ENCODE measurements at regions not wholly inside any gene's neighbourhood (a gene's known extent, or its start where the extent isn't known, plus 50 kb on each side); places are given as distances from the start of the nearest gene placed in this dataset.

GRCh38 chr2:191747170-191747530 lies 69.2 kb downstream of the NABP1 start:
- H3K4me3 ChIP-seq (replicated peaks; ENCODE audit: low read depth, low read length) = no peak overlapping the region
- TF ChIP-seq CTCF (IDR thresholded peaks at IDR 0.05; ENCODE audit: low read length, missing control alignments) = no peak

DNA sequence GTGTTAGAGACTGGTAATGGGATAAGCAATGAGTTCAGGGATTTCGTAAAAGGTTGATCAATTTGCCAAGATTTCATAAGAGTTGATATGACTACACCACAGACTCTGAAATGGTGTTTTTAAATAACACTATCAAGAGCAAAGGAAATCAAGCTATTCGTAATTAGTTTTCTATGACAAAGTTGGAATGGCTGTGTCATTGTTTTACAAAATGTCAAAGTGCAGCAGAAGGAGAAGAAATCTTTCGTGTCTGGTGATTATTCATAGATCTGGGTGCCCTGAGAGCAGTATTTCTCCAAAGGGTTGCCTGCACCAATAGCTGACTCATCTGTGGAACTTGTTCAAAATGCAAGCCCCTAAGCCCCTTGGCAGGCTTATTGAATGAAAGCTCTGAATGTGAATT lies 70.1 kb downstream of the NABP1 start:
- DNase-seq (ENCODE audit: low read depth) = peak; percentile 41
- no peak for TF ChIP-seq CTCF (IDR thresholded peaks at IDR 0.05; ENCODE audit: low read length, missing control alignments)
- no peak overlapping the region for H3K4me3 ChIP-seq (replicated peaks; ENCODE audit: low read depth, low read length)

More at GRCh38 chr2:191747170-191747530, 69.2 kb downstream of the NABP1 start:
- no peak for DNase-seq (ENCODE audit: low read depth)

- DNase-seq (ENCODE audit: low read depth) = peak; percentile 38
- no peak overlapping the region for H3K4me3 ChIP-seq (replicated peaks; ENCODE audit: low read depth, low read length)
- TF ChIP-seq CTCF (IDR thresholded peaks at IDR 0.05; ENCODE audit: low read length, missing control alignments) = no peak
Measured at GRCh38 chr2:191748528-191749180, 70.7 kb downstream of the NABP1 start.

DNA sequence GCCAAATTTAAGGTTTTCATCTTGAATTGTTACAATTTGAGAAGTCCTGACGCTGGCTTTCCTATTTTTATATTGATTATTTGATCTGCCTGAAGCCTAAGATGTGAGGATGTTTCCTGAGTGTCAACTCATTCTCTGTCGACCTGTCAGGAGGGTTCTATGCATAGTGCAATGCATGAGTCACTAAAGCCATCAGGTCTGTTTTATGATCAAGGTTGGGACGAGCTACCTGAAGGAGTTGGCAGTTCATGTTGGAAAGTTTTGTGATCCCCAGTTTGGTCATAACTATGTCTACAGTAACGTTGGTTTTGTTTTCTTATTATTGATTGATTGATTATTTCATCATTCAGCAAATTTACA lies 71.2 kb downstream of the NABP1 start:
- DNase-seq (ENCODE audit: low read depth) = no peak
- no peak overlapping the region for H3K4me3 ChIP-seq (replicated peaks; ENCODE audit: low read depth, low read length)
- TF ChIP-seq CTCF (IDR thresholded peaks at IDR 0.05; ENCODE audit: low read length, missing control alignments) = no peak

DNA sequence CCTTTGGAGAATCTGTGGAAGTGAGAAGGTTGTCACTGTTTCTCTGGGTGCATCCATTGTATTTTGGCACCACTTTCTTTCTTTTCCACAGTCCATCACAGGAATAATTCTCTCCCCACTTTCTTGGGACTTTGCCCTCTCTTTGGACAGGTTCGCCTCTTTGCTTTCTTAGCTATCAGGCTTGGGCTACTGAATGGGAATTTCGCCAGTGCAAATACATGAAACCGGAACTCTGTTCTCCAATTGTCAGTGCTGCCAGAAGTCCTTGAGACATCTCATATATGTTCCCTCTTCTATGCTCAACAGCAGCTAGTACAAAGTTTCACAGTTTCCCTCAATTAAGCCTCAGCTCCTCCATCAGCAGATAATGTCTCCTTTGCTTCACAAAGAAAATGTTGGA lies 76.2 kb downstream of the NABP1 start:
- no peak overlapping the region for H3K4me3 ChIP-seq (replicated peaks; ENCODE audit: low read depth, low read length)
- no peak for TF ChIP-seq CTCF (IDR thresholded peaks at IDR 0.05; ENCODE audit: low read length, missing control alignments)
- DNase-seq (ENCODE audit: low read depth) = no peak

DNA sequence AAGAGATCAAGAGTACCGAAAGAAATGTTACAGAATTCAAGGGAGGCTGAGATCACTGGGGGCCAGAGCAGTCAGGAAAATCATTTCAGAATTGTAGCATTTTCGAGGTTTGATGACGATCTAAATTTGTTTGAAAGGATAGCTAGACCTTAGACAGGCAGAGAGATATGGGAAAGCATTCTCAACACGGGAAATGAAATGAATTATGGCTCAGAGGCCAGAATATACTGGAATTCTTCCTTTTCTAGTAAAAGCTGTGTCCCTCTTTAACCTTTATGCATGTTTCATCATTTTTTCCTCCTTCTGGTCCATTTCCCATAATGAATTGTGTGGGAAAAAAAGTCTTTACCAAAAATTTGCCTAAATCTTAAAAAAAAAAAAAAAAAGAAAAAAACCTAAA lies 78.8 kb downstream of the NABP1 start:
- DNase-seq (ENCODE audit: low read depth) = no peak
- TF ChIP-seq CTCF (IDR thresholded peaks at IDR 0.05; ENCODE audit: low read length, missing control alignments) = no peak
- no peak overlapping the region for H3K4me3 ChIP-seq (replicated peaks; ENCODE audit: low read depth, low read length)

GRCh38 chr2:191757208-191757607 lies 79.3 kb downstream of the NABP1 start:
- DNase-seq (ENCODE audit: low read depth) = no peak
- H3K4me3 ChIP-seq (replicated peaks; ENCODE audit: low read depth, low read length) = no peak overlapping the region
- TF ChIP-seq CTCF (IDR thresholded peaks at IDR 0.05; ENCODE audit: low read length, missing control alignments) = no peak
